ENCODE measurements at regions not wholly inside any gene's neighbourhood (a gene's known extent, or its start where the extent isn't known, plus 50 kb on each side); places are given as distances from the start of the nearest gene placed in this dataset.

GRCh38 chr4:116590648-116591047 lies 494.7 kb downstream of the TRAM1L1 start:
- intact Hi-C loops (cut with micrococcal nuclease; ENCODE audit: unreplicated experiment) = no loop called here
- CTCF ChIA-PET = no interaction called here
- no peaks in the 10 kb centered on the region for H3K36me3 Mint-ChIP-seq (ENCODE audit: insufficient read depth, unreplicated experiment)
- H3K4me3 Mint-ChIP-seq (ENCODE audit: low read depth, unreplicated experiment) = no peak overlapping the region
- no peaks in the 10 kb centered on the region for H3K9me3 Mint-ChIP-seq (ENCODE audit: low read depth, unreplicated experiment)
- H3K4me1 Mint-ChIP-seq (ENCODE audit: low read depth, unreplicated experiment) = no peaks in the 10 kb centered on the region
- H3K27ac Mint-ChIP-seq (ENCODE audit: unreplicated experiment) = no peak overlapping the region
- no peak for DNase-seq
- no TSS peak for BruUV-seq (replicated peaks)
- no peaks in the 10 kb centered on the region for H3K27me3 Mint-ChIP-seq (ENCODE audit: unreplicated experiment)
- TF ChIP-seq CTCF (IDR thresholded peaks at IDR 0.05; ENCODE audit: unreplicated experiment) = no peak

- Mint-ChIP-seq H3K9me3 (ENCODE audit: low read depth, unreplicated experiment) (no peaks in the 10 kb centered on the region), H3K4me1 (ENCODE audit: low read depth, unreplicated experiment) (no peaks in the 10 kb centered on the region), H3K27ac (ENCODE audit: unreplicated experiment) (no peak overlapping the region), H3K36me3 (ENCODE audit: insufficient read depth, unreplicated experiment) (no peaks in the 10 kb centered on the region), H3K4me3 (ENCODE audit: low read depth, unreplicated experiment) (no peak overlapping the region), H3K27me3 (ENCODE audit: unreplicated experiment) (no peaks in the 10 kb centered on the region)
- no peak for DNase-seq
- BruUV-seq (replicated peaks) = no TSS peak
- intact Hi-C loops (cut with micrococcal nuclease; ENCODE audit: unreplicated experiment) = no loop called here
- no peak for TF ChIP-seq CTCF (IDR thresholded peaks at IDR 0.05; ENCODE audit: unreplicated experiment)
- CTCF ChIA-PET = interaction anchor here (1.3 kb wide), 1 partner anchor 13 kb away, joined by 4 read pairs; no protein-coding TSS in a partner anchor
Observed at GRCh38 chr4:116588783-116589182, 496.6 kb downstream of the TRAM1L1 start.

- Mint-ChIP-seq H3K36me3 (ENCODE audit: insufficient read depth, unreplicated experiment) (no peaks in the 10 kb centered on the region), H3K27me3 (ENCODE audit: unreplicated experiment) (no peaks in the 10 kb centered on the region), H3K9me3 (ENCODE audit: low read depth, unreplicated experiment) (no peaks in the 10 kb centered on the region), H3K27ac (ENCODE audit: unreplicated experiment) (no peak overlapping the region), H3K4me1 (ENCODE audit: low read depth, unreplicated experiment) (no peaks in the 10 kb centered on the region), H3K4me3 (ENCODE audit: low read depth, unreplicated experiment) (no peak overlapping the region)
- BruUV-seq (replicated peaks) = no TSS peak
- no peak for DNase-seq
- TF ChIP-seq CTCF (IDR thresholded peaks at IDR 0.05; ENCODE audit: unreplicated experiment) = no peak
- intact Hi-C loops (cut with micrococcal nuclease; ENCODE audit: unreplicated experiment) = no loop called here
- CTCF ChIA-PET = no interaction called here
Observed at GRCh38 chr4:116585246-116585645, 500.1 kb downstream of the TRAM1L1 start.

- H3K9me3 Mint-ChIP-seq (ENCODE audit: low read depth, unreplicated experiment) = no peaks in the 10 kb centered on the region
- H3K27me3 Mint-ChIP-seq (ENCODE audit: unreplicated experiment) = no peaks in the 10 kb centered on the region
- CTCF ChIA-PET = no interaction called here
- intact Hi-C loops (cut with micrococcal nuclease; ENCODE audit: unreplicated experiment) = no loop called here
- no peaks in the 10 kb centered on the region for H3K36me3 Mint-ChIP-seq (ENCODE audit: insufficient read depth, unreplicated experiment)
- no peaks in the 10 kb centered on the region for H3K4me1 Mint-ChIP-seq (ENCODE audit: low read depth, unreplicated experiment)
- no peak for DNase-seq
- BruUV-seq (replicated peaks) = no TSS peak
- no peak for TF ChIP-seq CTCF (IDR thresholded peaks at IDR 0.05; ENCODE audit: unreplicated experiment)
- H3K27ac Mint-ChIP-seq (ENCODE audit: unreplicated experiment) = no peak overlapping the region
- H3K4me3 Mint-ChIP-seq (ENCODE audit: low read depth, unreplicated experiment) = no peak overlapping the region
Observed at GRCh38 chr4:116577321-116577720, 508.1 kb downstream of the TRAM1L1 start.

- CTCF ChIA-PET = no interaction called here
- BruUV-seq (replicated peaks) = no TSS peak
- intact Hi-C loops (cut with micrococcal nuclease; ENCODE audit: unreplicated experiment) = no loop called here
- Mint-ChIP-seq H3K4me1 (ENCODE audit: low read depth, unreplicated experiment) (no peaks in the 10 kb centered on the region), H3K36me3 (ENCODE audit: insufficient read depth, unreplicated experiment) (no peaks in the 10 kb centered on the region), H3K9me3 (ENCODE audit: low read depth, unreplicated experiment) (peaks cover 3% of the 10 kb centered on the region), H3K27ac (ENCODE audit: unreplicated experiment) (no peak overlapping the region), H3K27me3 (ENCODE audit: unreplicated experiment) (no peaks in the 10 kb centered on the region), H3K4me3 (ENCODE audit: low read depth, unreplicated experiment) (no peak overlapping the region)
- DNase-seq = no peak
- TF ChIP-seq CTCF (IDR thresholded peaks at IDR 0.05; ENCODE audit: unreplicated experiment) = no peak
Observed at GRCh38 chr4:116573540-116573939, 511.8 kb downstream of the TRAM1L1 start.
